T-helper 17 cell (primary cell): ENCODE measurements at regions not wholly inside any gene's neighbourhood (a gene's known extent, or its start where the extent isn't known, plus 50 kb on each side); places are given as distances from the start of the nearest gene placed in this dataset.

ENCODE experiments used
- ATAC-seq: fragments of 150-1000 bp; cut with Tn5 transposase; 2 replicates; pipeline ENCODE4 v1.10.0; 2021; ENCODE audit warnings: mild to moderate bottlenecking, moderate library complexity
- DNase-seq, 3 donors: peaks; one replicate each; pipeline versions ENCODE4 v3.0.0 to v3.0.0-alpha.2; 2020 to 2021
- H3K9me3 ChIP-seq: one replicate; pipeline ENCODE4 v1.7.0; 2013; ENCODE audit warnings: low read length, mild to moderate bottlenecking; ENCODE audit not compliant: control insufficient read depth, poor library complexity, severe bottlenecking
- H3K27ac Mint-ChIP-seq: one replicate; pipeline ENCODE4 v1.8.0; 2022; ENCODE audit warnings: mild to moderate bottlenecking, moderate library complexity, mixed read lengths
- H3K27me3 Mint-ChIP-seq: one replicate; pipeline ENCODE4 v1.8.0; 2022; ENCODE audit warnings: mixed read lengths
- H3K36me3 Mint-ChIP-seq: one replicate; pipeline ENCODE4 v1.8.0; 2022; ENCODE audit warnings: low read depth, mixed read lengths
- H3K4me1 Mint-ChIP-seq: one replicate; pipeline ENCODE4 v1.8.0; 2022; ENCODE audit warnings: mild to moderate bottlenecking, mixed read lengths
- H3K4me3 Mint-ChIP-seq: one replicate; pipeline ENCODE4 v1.8.0; 2022; ENCODE audit warnings: mild to moderate bottlenecking, moderate library complexity, mixed read lengths

- peaks cover 4% of the 10 kb centered on the region for H3K9me3 ChIP-seq
- Mint-ChIP-seq H3K27me3 (no peaks in the 10 kb centered on the region), H3K4me3 (no peak overlapping the region), H3K36me3 (no peaks in the 10 kb centered on the region), H3K27ac (no peak overlapping the region), H3K4me1 (no peaks in the 10 kb centered on the region)
- no peak for ATAC-seq
- no peak for DNase-seq
Observed at GRCh38 chr4:62865261-62865660, 1544.0 kb downstream of the TECRL start.

GRCh38 chr4:62849696-62850095 lies 1559.6 kb downstream of the TECRL start:
- Mint-ChIP-seq H3K36me3 (no peaks in the 10 kb centered on the region), H3K4me1 (no peaks in the 10 kb centered on the region), H3K4me3 (no peak overlapping the region), H3K27me3 (no peaks in the 10 kb centered on the region), H3K27ac (no peak overlapping the region)
- no peaks in the 10 kb centered on the region for H3K9me3 ChIP-seq
- no peak for ATAC-seq
- DNase-seq: no peak

- H3K27ac Mint-ChIP-seq: no peak overlapping the region
- H3K27me3 Mint-ChIP-seq: no peaks in the 10 kb centered on the region
- H3K9me3 ChIP-seq: no peaks in the 10 kb centered on the region
- no peaks in the 10 kb centered on the region for H3K36me3 Mint-ChIP-seq
- ATAC-seq: no peak
- no peaks in the 10 kb centered on the region for H3K4me1 Mint-ChIP-seq
- no peak overlapping the region for H3K4me3 Mint-ChIP-seq
- no peak for DNase-seq
Observed at GRCh38 chr4:62835631-62836030, 1573.6 kb downstream of the TECRL start.

GRCh38 chr4:62822306-62822705 lies 1586.9 kb downstream of the TECRL start:
- no peaks in the 10 kb centered on the region for H3K9me3 ChIP-seq
- DNase-seq: no peak
- Mint-ChIP-seq H3K27me3 (no peaks in the 10 kb centered on the region), H3K36me3 (no peaks in the 10 kb centered on the region), H3K4me1 (no peaks in the 10 kb centered on the region), H3K27ac (no peak overlapping the region), H3K4me3 (no peak overlapping the region)
- ATAC-seq: no peak

- H3K4me3 Mint-ChIP-seq: no peak overlapping the region
- DNase-seq: no peak
- no peak for ATAC-seq
Observed at GRCh38 chr4:62816566-62816965, 1592.7 kb downstream of the TECRL start.

GRCh38 chr4:62814510-62815047 lies 1594.7 kb downstream of the TECRL start:
- H3K27ac Mint-ChIP-seq: no peak overlapping the region

More at GRCh38 chr4:62816566-62816965, 1592.7 kb downstream of the TECRL start:
- Mint-ChIP-seq H3K27me3 (no peaks in the 10 kb centered on the region), H3K36me3 (no peaks in the 10 kb centered on the region), H3K4me1 (no peaks in the 10 kb centered on the region), H3K27ac (no peak overlapping the region)
- no peaks in the 10 kb centered on the region for H3K9me3 ChIP-seq

GRCh38 chr4:62806816-62807215 lies 1602.4 kb downstream of the TECRL start:
- H3K27me3 Mint-ChIP-seq: no peaks in the 10 kb centered on the region
- H3K4me3 Mint-ChIP-seq: no peak overlapping the region
- DNase-seq (no peak), ATAC-seq (no peak)
- H3K9me3 ChIP-seq: no peaks in the 10 kb centered on the region
- no peaks in the 10 kb centered on the region for H3K4me1 Mint-ChIP-seq
- H3K27ac Mint-ChIP-seq: no peak overlapping the region
- H3K36me3 Mint-ChIP-seq: no peaks in the 10 kb centered on the region

More at GRCh38 chr4:62814510-62815047, 1594.7 kb downstream of the TECRL start:
- DNase-seq (no peak), ATAC-seq (no peak)
- H3K27me3 Mint-ChIP-seq: no peaks in the 10 kb centered on the region
- H3K4me3 Mint-ChIP-seq: no peak overlapping the region
- H3K36me3 Mint-ChIP-seq: no peaks in the 10 kb centered on the region
- H3K9me3 ChIP-seq: no peaks in the 10 kb centered on the region
- no peaks in the 10 kb centered on the region for H3K4me1 Mint-ChIP-seq

- Mint-ChIP-seq H3K27ac (no peak overlapping the region), H3K36me3 (no peaks in the 10 kb centered on the region), H3K4me3 (no peak overlapping the region), H3K4me1 (no peaks in the 10 kb centered on the region), H3K27me3 (no peaks in the 10 kb centered on the region)
- ATAC-seq (no peak), DNase-seq (no peak)
- no peaks in the 10 kb centered on the region for H3K9me3 ChIP-seq
Observed at GRCh38 chr4:62804075-62804474, 1603.9 kb downstream of the ADGRL3 start.

GRCh38 chr4:62797221-62797620 lies 1597.1 kb downstream of the ADGRL3 start:
- Mint-ChIP-seq H3K27me3 (no peaks in the 10 kb centered on the region), H3K4me1 (no peaks in the 10 kb centered on the region), H3K36me3 (no peaks in the 10 kb centered on the region), H3K4me3 (no peak overlapping the region), H3K27ac (no peak overlapping the region)
- no peak for DNase-seq
- no peak for ATAC-seq
- no peaks in the 10 kb centered on the region for H3K9me3 ChIP-seq

GRCh38 chr4:62791386-62791785 lies 1591.3 kb downstream of the ADGRL3 start:
- ATAC-seq (no peak), DNase-seq (no peak)
- Mint-ChIP-seq H3K36me3 (no peaks in the 10 kb centered on the region), H3K27ac (no peak overlapping the region), H3K4me1 (no peaks in the 10 kb centered on the region), H3K4me3 (no peak overlapping the region), H3K27me3 (no peaks in the 10 kb centered on the region)
- H3K9me3 ChIP-seq: no peaks in the 10 kb centered on the region

- Mint-ChIP-seq H3K27me3 (no peaks in the 10 kb centered on the region), H3K4me1 (no peaks in the 10 kb centered on the region), H3K27ac (no peak overlapping the region), H3K4me3 (no peak overlapping the region), H3K36me3 (no peaks in the 10 kb centered on the region)
- no peaks in the 10 kb centered on the region for H3K9me3 ChIP-seq
- ATAC-seq: no peak
- DNase-seq: no peak
Observed at GRCh38 chr4:62771983-62772557, 1571.9 kb downstream of the ADGRL3 start.

- Mint-ChIP-seq H3K27me3 (no peaks in the 10 kb centered on the region), H3K36me3 (no peaks in the 10 kb centered on the region), H3K4me1 (no peaks in the 10 kb centered on the region), H3K4me3 (no peak overlapping the region), H3K27ac (no peak overlapping the region)
- no peak for DNase-seq
- no peaks in the 10 kb centered on the region for H3K9me3 ChIP-seq
- no peak for ATAC-seq
Observed at GRCh38 chr4:62740296-62740695, 1540.2 kb downstream of the ADGRL3 start.

- DNase-seq (no peak), ATAC-seq (no peak)
- Mint-ChIP-seq H3K4me1 (no peaks in the 10 kb centered on the region), H3K27me3 (no peaks in the 10 kb centered on the region), H3K27ac (no peak overlapping the region), H3K4me3 (no peak overlapping the region), H3K36me3 (no peaks in the 10 kb centered on the region)
- H3K9me3 ChIP-seq: no peaks in the 10 kb centered on the region
Observed at GRCh38 chr4:62717154-62717553, 1517.0 kb downstream of the ADGRL3 start.

GRCh38 chr4:62711575-62711974 lies 1511.4 kb downstream of the ADGRL3 start:
- Mint-ChIP-seq H3K36me3 (no peaks in the 10 kb centered on the region), H3K4me1 (no peaks in the 10 kb centered on the region), H3K27ac (no peak overlapping the region), H3K4me3 (no peak overlapping the region), H3K27me3 (no peaks in the 10 kb centered on the region)
- DNase-seq (no peak), ATAC-seq (no peak)
- H3K9me3 ChIP-seq: no peaks in the 10 kb centered on the region
